ENCODE measurements at regions not wholly inside any gene's neighbourhood (a gene's known extent, or its start where the extent isn't known, plus 50 kb on each side); places are given as distances from the start of the nearest gene placed in this dataset.

GRCh38 chrX:6782831-6783230 lies 247.9 kb upstream of the VCX3A start:
- Histone ChIP-seq H3K4me1 (ENCODE audit: insufficient read depth, low read length) (no peaks in the 10 kb centered on the region), H2AFZ (ENCODE audit: low read length) (no peak overlapping the region), H4K20me1 (ENCODE audit: insufficient read depth, low read length) (no peaks in the 10 kb centered on the region), H3K4me2 (ENCODE audit: insufficient read depth, low read length) (no peak overlapping the region), H3K79me2 (ENCODE audit: insufficient read depth, low read length) (no peaks in the 10 kb centered on the region), H3K4me3 (ENCODE audit: insufficient read depth, low read length) (no peak overlapping the region), H3K36me3 (ENCODE audit: insufficient read depth, low read length) (no peaks in the 10 kb centered on the region), H3K9me3 (ENCODE audit: low read depth, low read length) (no peaks in the 10 kb centered on the region), H3K27ac (ENCODE audit: low read depth, low read length) (no peak overlapping the region), H3K27me3 (ENCODE audit: insufficient read depth, low read length) (no peaks in the 10 kb centered on the region)
- TF ChIP-seq, protein P1, sequence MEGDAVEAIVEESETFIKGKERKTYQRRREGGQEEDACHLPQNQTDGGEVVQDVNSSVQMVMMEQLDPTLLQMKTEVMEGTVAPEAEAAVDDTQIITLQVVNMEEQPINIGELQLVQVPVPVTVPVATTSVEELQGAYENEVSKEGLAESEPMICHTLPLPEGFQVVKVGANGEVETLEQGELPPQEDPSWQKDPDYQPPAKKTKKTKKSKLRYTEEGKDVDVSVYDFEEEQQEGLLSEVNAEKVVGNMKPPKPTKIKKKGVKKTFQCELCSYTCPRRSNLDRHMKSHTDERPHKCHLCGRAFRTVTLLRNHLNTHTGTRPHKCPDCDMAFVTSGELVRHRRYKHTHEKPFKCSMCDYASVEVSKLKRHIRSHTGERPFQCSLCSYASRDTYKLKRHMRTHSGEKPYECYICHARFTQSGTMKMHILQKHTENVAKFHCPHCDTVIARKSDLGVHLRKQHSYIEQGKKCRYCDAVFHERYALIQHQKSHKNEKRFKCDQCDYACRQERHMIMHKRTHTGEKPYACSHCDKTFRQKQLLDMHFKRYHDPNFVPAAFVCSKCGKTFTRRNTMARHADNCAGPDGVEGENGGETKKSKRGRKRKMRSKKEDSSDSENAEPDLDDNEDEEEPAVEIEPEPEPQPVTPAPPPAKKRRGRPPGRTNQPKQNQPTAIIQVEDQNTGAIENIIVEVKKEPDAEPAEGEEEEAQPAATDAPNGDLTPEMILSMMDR (IDR thresholded peaks at IDR 0.05; ENCODE audit: extremely low read depth, low read depth, low read length): no peak
- no peak for DNase-seq (ENCODE audit: insufficient read length, low spot score, missing footprints)

DNA sequence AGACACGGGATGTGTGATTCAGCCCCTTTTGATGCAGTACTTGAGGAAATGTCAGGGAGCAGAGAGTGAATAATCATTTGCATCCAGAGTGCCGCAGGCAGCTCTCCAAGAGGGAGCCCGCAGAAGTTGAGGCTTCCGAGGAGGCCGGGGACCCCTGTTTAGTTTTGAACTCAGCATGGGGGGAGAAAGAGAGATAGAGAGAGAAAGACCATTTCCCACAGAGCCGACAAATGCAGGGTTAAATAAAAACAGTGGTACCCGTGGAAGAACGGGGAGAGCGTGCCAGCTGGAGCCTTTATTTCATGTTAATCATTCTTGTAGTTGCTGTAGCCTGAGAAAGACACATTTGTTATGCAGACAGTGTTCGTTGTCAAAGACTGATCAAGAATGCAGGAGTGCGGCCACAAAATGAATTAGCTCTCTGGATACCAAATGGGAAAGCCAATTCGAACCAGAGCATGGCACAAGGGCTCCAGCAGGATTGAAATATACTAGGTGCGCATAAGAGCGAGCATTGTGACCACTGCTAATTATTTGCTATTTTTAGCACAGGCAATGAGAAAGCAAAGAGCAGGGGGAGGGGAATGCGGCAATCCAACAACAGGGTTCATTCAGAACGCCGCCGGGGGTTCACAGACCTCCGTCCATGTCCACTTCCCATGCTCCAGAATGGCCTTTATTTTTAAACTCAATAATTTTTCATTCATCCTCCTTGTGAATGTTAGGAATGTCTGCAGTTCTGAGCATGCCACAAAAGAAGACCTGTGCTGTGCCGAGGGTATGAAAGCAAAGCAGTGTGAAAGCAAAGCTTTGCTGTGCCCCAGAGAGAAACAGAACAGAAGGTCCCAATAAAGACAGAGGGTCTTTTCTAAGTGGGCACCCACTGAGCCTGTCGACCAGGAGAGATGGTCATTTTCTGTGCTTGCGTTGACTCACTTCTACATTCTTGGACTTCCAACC lies 243.9 kb upstream of the VCX3A start:
- TF ChIP-seq, protein P1 (IDR thresholded peaks at IDR 0.05; ENCODE audit: extremely low read depth, low read depth, low read length): no peak
- no peak overlapping the region for H2AFZ ChIP-seq (ENCODE audit: low read length)
- H4K20me1 ChIP-seq (ENCODE audit: insufficient read depth, low read length): no peaks in the 10 kb centered on the region
- no peaks in the 10 kb centered on the region for H3K27me3 ChIP-seq (ENCODE audit: insufficient read depth, low read length)
- no peak overlapping the region for H3K4me2 ChIP-seq (ENCODE audit: insufficient read depth, low read length)
- H3K27ac ChIP-seq (ENCODE audit: low read depth, low read length): no peak overlapping the region
- H3K4me1 ChIP-seq (ENCODE audit: insufficient read depth, low read length): no peaks in the 10 kb centered on the region
- H3K36me3 ChIP-seq (ENCODE audit: insufficient read depth, low read length): no peaks in the 10 kb centered on the region
- DNase-seq (ENCODE audit: insufficient read length, low spot score, missing footprints): no peak
- no peaks in the 10 kb centered on the region for H3K9me3 ChIP-seq (ENCODE audit: low read depth, low read length)
- H3K79me2 ChIP-seq (ENCODE audit: insufficient read depth, low read length): no peaks in the 10 kb centered on the region
- H3K4me3 ChIP-seq (ENCODE audit: insufficient read depth, low read length): no peak overlapping the region

DNA sequence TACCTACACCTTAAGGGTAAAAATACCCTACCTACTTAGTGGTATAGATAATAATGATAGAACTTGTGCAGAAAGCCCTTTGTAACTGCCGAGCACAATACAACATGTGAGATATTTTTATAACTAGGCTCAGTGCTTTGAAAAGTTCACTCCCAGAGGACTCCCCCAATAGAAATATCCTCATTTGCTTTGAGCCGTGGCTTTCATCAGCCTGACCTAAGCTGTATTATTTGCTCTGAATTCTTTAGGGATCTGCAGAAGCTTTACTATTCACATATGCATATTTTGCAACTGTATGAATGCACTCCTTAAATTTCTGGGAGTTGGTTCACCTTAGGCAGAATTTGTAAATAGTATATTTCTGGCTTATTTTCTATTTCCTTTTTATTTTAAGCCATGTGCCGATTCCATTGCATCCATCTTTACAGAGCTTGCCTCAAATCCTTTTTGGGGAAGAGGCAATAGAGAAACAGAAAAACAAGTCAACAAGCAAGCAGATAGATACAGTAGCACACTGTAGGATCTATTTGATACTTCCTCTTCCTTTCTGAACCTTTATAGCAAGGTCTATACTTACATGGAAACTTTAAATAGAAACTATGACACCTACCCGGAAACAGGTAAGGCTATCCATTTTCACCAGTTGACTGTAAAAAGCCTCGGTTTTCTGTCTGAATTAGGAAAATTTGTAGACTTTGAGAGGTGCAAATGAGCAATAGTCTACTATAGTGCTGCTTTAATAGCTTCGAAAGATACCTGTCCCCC lies 242.5 kb upstream of the VCX3A start:
- H3K27ac ChIP-seq (ENCODE audit: low read depth, low read length): no peak overlapping the region
- no peak overlapping the region for H3K4me2 ChIP-seq (ENCODE audit: insufficient read depth, low read length)
- H3K79me2 ChIP-seq (ENCODE audit: insufficient read depth, low read length): no peaks in the 10 kb centered on the region
- no peak overlapping the region for H3K4me3 ChIP-seq (ENCODE audit: insufficient read depth, low read length)
- DNase-seq (ENCODE audit: insufficient read length, low spot score, missing footprints): no peak
- H3K27me3 ChIP-seq (ENCODE audit: insufficient read depth, low read length): no peaks in the 10 kb centered on the region
- H2AFZ ChIP-seq (ENCODE audit: low read length): no peak overlapping the region
- no peaks in the 10 kb centered on the region for H4K20me1 ChIP-seq (ENCODE audit: insufficient read depth, low read length)
- H3K36me3 ChIP-seq (ENCODE audit: insufficient read depth, low read length): no peaks in the 10 kb centered on the region
- no peaks in the 10 kb centered on the region for H3K9me3 ChIP-seq (ENCODE audit: low read depth, low read length)
- TF ChIP-seq, protein P1 (IDR thresholded peaks at IDR 0.05; ENCODE audit: extremely low read depth, low read depth, low read length): no peak
- H3K4me1 ChIP-seq (ENCODE audit: insufficient read depth, low read length): no peaks in the 10 kb centered on the region

- Histone ChIP-seq H3K79me2 (ENCODE audit: insufficient read depth, low read length) (no peaks in the 10 kb centered on the region), H3K4me1 (ENCODE audit: insufficient read depth, low read length) (no peaks in the 10 kb centered on the region)
Measured at GRCh38 chrX:6770936-6771335, 236.0 kb upstream of the VCX3A start.

More at GRCh38 chrX:6770936-6771335, 236.0 kb upstream of the VCX3A start:
- H3K4me3 ChIP-seq (ENCODE audit: insufficient read depth, low read length): no peak overlapping the region
- no peaks in the 10 kb centered on the region for H3K36me3 ChIP-seq (ENCODE audit: insufficient read depth, low read length)
- H3K27me3 ChIP-seq (ENCODE audit: insufficient read depth, low read length): no peaks in the 10 kb centered on the region
- no peak overlapping the region for H3K27ac ChIP-seq (ENCODE audit: low read depth, low read length)
- DNase-seq (ENCODE audit: insufficient read length, low spot score, missing footprints): no peak
- H2AFZ ChIP-seq (ENCODE audit: low read length): no peak overlapping the region
- no peaks in the 10 kb centered on the region for H3K9me3 ChIP-seq (ENCODE audit: low read depth, low read length)
- H3K4me2 ChIP-seq (ENCODE audit: insufficient read depth, low read length): no peak overlapping the region
- TF ChIP-seq, protein P1 (IDR thresholded peaks at IDR 0.05; ENCODE audit: extremely low read depth, low read depth, low read length): no peak
- H4K20me1 ChIP-seq (ENCODE audit: insufficient read depth, low read length): no peaks in the 10 kb centered on the region

Measured in osteoblast (primary cell).